Epithelial cell of esophagus (primary cell): ENCODE measurements at regions not wholly inside any gene's neighbourhood (a gene's known extent, or its start where the extent isn't known, plus 50 kb on each side); places are given as distances from the start of the nearest gene placed in this dataset.
"Not testable (repeated sequence)": the region's sequence is repeated elsewhere in the genome, so short reads cannot be mapped to it uniquely, and the experiment has no call there.

Experiments used
- DNase-seq: peaks from one replicate; pipeline ENCODE4 v3.0.0; 2010; ENCODE audit warnings: low read depth
- H3K4me3 ChIP-seq: 2 replicates; pipeline ENCODE4 v1.5.1; 2011; ENCODE audit warnings: mild to moderate bottlenecking, low read length, control low read depth
- CTCF ChIP-seq: IDR thresholded peaks from 2 replicates; pipeline ENCODE4 v1.5.1; 2011; ENCODE audit warnings: low read depth, mild to moderate bottlenecking, low read length, control low read depth, inconsistent platforms; ENCODE audit not compliant: insufficient read depth; ENCODE audit errors: missing control alignments

GRCh38 chr5:145462525-145462924 is 372.6 kb downstream of the PRELID2 start:
- no peak for TF ChIP-seq CTCF
- no peak for DNase-seq
- no peak overlapping the region for H3K4me3 ChIP-seq

DNA sequence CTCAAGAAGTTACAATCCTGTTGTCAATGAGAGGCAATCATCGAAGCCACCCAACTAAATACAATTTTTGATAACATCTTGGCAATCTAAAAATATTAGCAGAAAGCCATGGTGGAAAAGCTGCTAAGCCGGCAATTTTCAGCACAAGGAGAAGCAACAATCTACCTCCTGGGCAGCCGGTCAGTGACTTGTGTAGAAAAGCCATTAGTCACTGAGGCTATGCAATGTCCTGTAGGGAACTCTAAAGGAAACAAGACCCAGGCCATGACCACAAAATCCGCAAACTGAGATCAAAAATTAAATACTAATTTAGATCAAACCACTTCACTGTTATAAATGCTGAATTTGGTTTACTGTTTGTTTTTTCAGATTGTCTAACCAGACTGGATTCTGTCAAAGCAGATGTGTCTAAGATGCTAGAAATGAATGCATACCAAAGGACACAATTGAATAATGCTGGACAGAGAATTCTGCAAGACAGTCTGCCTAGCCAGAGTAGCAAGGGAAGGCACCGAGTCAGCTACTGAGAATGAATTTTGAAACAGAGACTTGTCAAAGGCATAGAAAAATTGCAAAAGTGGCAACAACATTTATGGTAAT is 384.8 kb downstream of the PRELID2 start:
- no peak for DNase-seq
- TF ChIP-seq CTCF = no peak
- no peak overlapping the region for H3K4me3 ChIP-seq

GRCh38 chr5:145449794-145450193 is 385.3 kb downstream of the PRELID2 start:
- TF ChIP-seq CTCF = no peak
- DNase-seq = no peak
- no peak overlapping the region for H3K4me3 ChIP-seq

DNA sequence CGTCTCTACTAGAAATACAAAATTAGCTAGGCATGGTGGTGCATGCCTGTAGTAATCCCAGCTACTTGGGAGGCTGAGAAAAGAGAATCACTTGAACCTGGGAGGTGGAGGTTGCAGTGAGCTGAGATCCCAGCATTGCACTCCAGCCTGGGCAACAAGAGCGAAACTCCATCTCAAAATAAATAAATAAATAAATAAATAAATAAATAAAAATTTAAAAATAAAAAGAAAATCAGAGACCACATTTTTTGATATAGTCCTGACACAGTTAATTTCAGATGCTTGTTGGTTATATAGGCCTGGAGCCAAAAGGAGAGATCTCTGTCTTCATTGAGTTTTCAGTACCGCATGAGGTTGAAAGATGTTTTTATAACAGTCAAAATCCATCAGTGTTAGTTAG is 388.3 kb downstream of the PRELID2 start:
- H3K4me3 ChIP-seq, DNase-seq: not testable (repeated sequence)

DNA sequence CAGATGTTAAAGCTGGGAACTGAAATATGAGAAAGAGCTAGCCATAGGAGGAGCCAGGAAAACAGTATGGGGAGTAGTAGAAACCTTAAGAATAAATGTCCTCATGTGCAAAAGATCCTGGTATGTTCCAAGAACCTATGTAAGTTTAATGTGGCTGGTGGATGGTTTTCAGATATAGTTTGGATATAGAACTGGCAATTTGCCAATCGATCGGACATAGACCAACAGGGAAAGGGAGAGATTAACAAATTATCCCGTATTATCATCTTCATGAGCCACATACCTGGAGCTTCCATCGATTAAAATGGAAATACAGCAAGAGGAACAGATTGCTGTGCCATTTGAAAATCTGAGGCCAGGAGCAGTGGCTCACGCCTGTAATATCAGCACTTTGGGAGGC is 388.7 kb downstream of the PRELID2 start:
- H3K4me3 ChIP-seq = no peak overlapping the region
- no peak for TF ChIP-seq CTCF
- DNase-seq = no peak

- DNase-seq = no peak
- no peak for TF ChIP-seq CTCF
- no peak overlapping the region for H3K4me3 ChIP-seq
Measured at GRCh38 chr5:145445027-145445426, 390.1 kb downstream of the PRELID2 start.

DNA sequence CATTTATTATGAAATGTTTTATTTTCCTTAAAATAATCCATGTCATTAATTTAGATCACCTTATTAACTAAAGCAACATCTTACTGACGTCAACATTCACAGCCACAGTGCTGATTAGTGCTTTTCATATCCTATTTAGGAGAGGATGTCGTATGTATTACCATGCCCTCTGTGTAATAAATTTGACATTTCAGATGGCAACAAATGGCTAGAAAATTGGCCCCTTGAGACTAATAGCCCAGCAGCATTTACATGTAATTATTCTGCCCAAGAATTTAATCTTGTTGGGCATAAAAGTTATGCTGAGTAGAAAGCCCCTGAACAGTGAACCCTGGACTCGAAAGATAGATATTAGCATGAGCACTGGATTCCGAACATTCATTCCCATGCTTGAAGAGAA is 391.2 kb downstream of the PRELID2 start:
- no peak for DNase-seq
- no peak overlapping the region for H3K4me3 ChIP-seq
- no peak for TF ChIP-seq CTCF
